ENCODE measurements at regions not wholly inside any gene's neighbourhood (a gene's known extent, or its start where the extent isn't known, plus 50 kb on each side); places are given as distances from the start of the nearest gene placed in this dataset.

DNA sequence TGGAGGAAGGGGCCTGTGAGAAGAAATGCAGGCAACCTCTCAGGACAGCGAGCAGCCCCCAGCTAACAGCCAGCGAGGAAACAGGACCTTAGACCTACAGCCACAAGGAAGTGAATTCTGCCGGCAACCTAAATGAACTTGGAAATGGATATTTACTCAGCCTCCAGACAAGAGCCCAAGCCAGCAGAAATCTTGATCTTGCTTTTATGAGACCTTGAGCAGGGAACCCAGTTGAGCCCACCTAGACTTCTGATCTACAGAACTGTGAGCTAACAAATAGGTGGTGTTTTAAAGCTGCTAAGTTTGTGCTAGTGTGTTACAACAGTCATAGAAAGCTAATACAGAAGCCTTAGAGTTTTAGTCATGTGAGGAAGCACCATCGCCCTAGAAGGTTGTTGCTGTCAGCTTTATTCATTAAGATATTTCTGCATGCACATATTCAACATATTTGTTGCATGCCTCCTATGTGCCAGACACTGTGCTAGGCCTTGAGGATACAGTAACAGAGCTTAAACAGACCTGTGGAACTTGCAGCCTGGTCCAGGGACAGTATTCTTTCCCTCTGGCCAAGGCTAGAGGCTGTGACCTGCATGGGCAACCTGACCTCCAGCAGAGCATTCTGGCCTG lies 50.3 kb downstream of the NALF2 start:
- Histone ChIP-seq H3K9me3 (peaks cover 0 to 5% of the 10 kb centered on the region in 2 donors), H3K27ac (no peak overlapping the region), H3K4me3 (no peak overlapping the region), H3K27me3 (no peaks in the 10 kb centered on the region), H3K36me3 (no peaks in the 10 kb centered on the region), H3K4me1 (peaks cover 0 to 18% of the 10 kb centered on the region in 2 donors)
- TF ChIP-seq, protein P1, sequence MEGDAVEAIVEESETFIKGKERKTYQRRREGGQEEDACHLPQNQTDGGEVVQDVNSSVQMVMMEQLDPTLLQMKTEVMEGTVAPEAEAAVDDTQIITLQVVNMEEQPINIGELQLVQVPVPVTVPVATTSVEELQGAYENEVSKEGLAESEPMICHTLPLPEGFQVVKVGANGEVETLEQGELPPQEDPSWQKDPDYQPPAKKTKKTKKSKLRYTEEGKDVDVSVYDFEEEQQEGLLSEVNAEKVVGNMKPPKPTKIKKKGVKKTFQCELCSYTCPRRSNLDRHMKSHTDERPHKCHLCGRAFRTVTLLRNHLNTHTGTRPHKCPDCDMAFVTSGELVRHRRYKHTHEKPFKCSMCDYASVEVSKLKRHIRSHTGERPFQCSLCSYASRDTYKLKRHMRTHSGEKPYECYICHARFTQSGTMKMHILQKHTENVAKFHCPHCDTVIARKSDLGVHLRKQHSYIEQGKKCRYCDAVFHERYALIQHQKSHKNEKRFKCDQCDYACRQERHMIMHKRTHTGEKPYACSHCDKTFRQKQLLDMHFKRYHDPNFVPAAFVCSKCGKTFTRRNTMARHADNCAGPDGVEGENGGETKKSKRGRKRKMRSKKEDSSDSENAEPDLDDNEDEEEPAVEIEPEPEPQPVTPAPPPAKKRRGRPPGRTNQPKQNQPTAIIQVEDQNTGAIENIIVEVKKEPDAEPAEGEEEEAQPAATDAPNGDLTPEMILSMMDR (IDR thresholded peaks at IDR 0.05) = no peak
- DNase-seq (ENCODE audit: low spot score) = no peak

DNA sequence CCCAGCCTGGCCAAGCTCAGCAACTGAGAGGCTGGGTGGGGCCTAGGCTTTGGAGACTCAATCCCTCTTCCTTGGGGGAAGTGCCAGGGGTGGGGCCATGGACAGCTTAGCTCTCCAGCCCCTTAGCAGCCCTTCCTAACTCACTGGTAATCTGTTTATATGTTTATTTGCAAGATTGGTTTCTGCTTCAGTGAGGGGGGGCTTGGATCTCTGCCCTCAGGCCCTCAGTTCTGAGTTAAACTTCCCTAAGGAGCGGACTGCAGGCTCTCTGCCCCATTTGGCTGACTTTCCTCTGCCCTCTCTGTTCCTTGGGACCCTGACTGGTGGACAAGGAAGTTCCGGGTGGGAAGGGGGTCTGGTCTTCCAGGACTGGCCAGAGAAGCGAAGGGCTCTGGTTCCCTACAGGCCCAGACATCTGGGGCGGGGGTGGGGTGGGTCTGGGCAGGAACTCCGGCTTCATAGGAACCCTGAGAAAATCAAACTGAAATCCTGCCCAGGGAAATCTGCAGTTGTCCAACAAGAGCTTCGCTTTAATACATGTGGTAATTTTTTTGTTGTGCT lies 51.4 kb downstream of the NALF2 start:
- no peak for DNase-seq (ENCODE audit: low spot score)
- H3K27ac ChIP-seq = peak overlapping the region in 1 of 2 donors; percentile 23
- TF ChIP-seq, protein P1 (IDR thresholded peaks at IDR 0.05) = no peak
- H3K27me3 ChIP-seq = no peaks in the 10 kb centered on the region
- no peaks in the 10 kb centered on the region for H3K36me3 ChIP-seq
- H3K4me1 ChIP-seq = peaks cover 0 to 18% of the 10 kb centered on the region in 2 donors
- H3K4me3 ChIP-seq = no peak overlapping the region
- peaks cover 0 to 5% of the 10 kb centered on the region in 2 donors for H3K9me3 ChIP-seq

DNA sequence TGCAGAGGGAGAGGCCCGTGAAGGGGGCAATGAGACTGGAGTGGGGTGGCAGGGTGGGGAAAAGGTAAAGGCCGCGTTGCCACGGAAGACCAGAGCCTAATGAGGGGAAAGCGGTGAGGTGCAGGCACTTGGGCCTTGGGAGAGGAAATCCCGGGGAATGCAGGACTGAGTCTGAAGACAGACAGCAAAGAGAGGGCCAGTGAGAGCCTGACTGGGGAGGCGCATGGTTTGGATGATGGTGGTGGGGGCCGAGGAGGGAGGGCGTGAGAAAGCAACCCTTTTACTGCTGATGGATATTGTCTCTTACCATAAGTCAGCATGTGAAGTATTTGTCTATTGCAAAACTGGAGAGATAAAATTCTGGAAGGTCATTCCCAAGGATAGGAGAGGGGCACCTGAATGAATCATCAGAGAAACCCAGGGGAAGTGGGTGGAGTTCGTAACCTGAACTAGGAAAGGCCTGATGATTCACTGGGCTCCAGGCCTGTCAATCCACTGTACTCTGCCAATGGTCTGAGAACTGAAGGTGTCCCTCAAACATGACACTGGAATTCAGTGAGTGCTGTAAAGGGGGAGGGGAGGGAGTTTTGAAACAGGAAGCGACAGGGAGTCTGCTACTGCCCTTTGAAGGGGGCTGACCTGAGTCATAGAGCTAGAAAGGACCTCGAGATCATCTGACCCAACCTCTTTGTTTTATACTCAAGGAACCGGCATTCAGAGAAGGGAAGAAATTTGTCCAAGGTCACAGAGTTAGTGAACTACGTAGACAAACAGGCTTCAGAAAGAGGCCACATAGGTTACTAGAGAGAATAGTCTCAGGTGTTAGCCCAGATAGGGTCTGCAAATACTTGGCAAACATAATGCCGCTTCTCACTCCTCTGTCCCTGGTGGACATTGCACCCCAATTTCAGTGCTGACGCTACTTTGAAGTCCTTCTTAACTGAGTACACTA lies 52.2 kb downstream of the NALF2 start:
- Histone ChIP-seq H3K27me3 (no peaks in the 10 kb centered on the region), H3K9me3 (no peaks in the 10 kb centered on the region), H3K36me3 (no peaks in the 10 kb centered on the region), H3K4me1 (peaks cover 0 to 18% of the 10 kb centered on the region in 2 donors), H3K4me3 (no peak overlapping the region), H3K27ac (peak overlapping the region in 1 of 2 donors; percentile 23)
- TF ChIP-seq, protein P1 (IDR thresholded peaks at IDR 0.05) = no peak
- no peak for DNase-seq (ENCODE audit: low spot score)

DNA sequence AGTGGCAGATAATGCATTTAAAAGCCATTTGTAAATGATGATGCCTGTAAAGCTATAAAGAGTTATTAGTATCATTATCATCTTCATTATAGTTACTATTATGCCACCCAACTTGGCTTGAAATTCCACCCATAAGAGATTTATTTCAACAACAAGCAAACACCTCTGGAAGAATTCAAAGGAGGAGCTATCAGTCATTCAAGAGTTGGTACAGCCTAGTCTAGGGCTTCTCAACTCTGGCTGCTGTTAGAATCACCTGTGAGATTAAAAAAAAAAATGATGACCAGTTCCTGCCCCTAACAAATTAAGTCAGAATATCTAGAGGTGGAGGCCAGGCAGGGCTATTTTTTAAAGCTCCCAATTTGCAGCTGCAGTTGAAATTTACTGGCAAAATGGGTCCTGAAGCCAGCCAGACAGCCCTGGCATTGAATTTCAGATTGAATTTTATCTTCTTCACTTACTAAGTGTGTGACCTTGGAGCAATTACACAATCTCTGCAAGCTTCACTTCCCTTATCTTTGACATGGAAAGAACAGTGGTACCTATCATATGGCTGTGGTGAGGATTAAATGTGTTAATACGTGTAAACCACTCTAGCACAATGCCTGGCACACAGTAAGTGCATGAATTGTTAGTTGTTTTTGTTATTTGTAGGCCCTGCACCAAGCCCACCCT lies 52.9 kb upstream of the EDA start:
- no peak for DNase-seq (ENCODE audit: low spot score)
- TF ChIP-seq, protein P1 (IDR thresholded peaks at IDR 0.05) = no peak
- no peak overlapping the region for H3K27ac ChIP-seq
- no peak overlapping the region for H3K4me3 ChIP-seq
- no peaks in the 10 kb centered on the region for H3K36me3 ChIP-seq
- no peaks in the 10 kb centered on the region for H3K4me1 ChIP-seq
- H3K9me3 ChIP-seq = no peaks in the 10 kb centered on the region
- H3K27me3 ChIP-seq = no peaks in the 10 kb centered on the region

DNA sequence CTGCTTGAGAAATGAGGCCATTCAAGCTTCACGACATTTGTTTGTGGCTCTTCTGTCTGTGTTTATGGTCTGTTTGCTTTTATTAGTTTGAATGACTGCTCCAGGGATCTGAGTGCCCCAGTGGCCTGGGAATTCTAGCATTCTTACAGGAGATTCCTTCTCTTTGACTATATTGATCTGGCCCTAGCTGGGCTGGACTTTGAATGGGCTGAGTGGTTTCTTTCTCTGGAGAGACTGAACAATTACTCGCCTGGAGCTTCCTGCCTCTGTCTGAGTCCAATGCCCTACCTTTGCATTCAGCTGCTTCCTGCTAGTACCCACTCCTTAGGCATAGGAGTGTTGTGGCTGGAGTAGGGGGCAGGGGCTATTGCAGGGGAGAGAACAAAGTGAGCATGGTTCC lies 51.2 kb upstream of the EDA start:
- Histone ChIP-seq H3K4me3 (no peak overlapping the region), H3K27ac (no peak overlapping the region), H3K27me3 (no peaks in the 10 kb centered on the region), H3K36me3 (no peaks in the 10 kb centered on the region), H3K9me3 (no peaks in the 10 kb centered on the region), H3K4me1 (no peaks in the 10 kb centered on the region)
- no peak for DNase-seq (ENCODE audit: low spot score)
- TF ChIP-seq, protein P1 (IDR thresholded peaks at IDR 0.05) = no peak
